ENCODE measurements at regions not wholly inside any gene's neighbourhood (a gene's known extent, or its start where the extent isn't known, plus 50 kb on each side); places are given as distances from the start of the nearest gene placed in this dataset.

DNA sequence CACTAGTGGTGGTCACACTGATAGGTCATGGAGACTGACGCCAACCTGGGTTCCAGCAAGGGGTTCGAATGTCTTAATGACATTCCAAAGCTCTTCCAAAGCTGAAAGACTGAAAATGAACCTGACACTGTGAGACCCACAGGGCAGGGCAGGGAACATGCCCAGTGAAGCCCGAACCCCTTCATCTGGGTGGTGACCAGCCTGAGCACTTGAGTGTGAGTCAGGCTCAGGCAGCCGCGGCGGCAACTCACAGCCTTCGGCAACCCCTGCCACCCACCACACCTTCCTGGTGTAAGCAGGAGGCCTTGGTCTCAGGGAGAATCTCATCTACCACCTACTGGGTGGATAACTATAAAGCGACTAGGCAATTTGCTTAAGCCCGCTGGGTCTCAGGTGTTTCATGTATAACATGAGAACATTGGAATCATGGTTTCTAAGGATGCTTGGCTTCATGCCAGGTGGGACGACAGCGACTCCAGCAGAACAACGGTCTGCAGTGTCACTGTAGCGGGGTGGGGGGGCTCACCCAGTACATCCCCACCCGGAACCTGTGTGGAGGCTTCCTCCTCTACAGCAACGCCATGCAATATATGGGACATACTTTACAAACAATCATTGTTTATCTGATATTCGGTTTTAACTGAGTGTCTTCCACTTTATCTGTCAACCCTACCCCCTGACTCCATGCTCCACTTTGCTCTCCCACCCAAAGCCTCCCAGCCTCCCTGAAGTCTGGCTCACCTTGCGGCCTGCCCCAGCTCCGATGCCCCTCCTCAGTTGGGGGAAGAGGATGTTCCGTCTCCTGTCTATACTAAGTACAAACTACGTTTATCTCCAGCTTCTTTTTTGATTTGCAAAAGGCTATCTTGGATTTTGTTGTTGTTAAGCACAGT is 125.0 kb upstream of the MEF2A start:
- no peak for DNase-seq

DNA sequence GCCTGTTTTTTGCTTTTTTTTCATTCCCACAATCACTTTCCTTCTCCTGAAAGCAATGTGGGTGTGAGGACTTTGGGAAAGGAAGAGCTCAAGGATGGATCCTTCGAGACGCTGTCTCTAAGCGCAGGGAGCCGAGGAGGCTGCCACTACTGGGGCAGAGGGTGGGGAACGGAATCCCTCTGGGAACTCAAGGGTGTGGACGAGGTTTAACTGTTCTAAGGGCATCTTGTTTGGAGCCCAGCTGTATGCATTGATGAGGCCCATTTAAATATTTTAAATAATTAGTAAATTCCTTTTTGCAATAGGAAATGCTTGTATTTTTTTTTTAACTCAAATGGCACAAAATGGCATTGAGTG is 124.4 kb upstream of the MEF2A start:
- DNase-seq = no peak

DNA sequence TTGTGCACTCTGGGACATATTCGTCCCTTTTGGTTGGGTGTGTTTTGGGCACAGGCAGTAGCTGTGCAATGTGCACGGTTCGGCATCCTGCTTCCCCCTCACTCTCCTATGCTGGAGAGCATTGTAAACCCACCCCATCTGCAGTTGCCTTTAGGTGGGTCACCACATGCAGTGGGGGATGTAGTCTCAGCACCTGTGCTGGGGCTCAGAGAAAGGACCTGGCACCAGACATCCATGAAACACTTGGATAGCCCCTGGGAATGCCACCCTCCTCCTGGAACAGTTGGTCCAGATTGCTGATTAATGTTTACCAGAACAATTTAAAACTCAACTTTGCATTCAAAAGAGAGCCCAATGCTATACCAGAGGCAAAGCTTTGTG is 123.9 kb upstream of the MEF2A start:
- no peak for DNase-seq

DNA sequence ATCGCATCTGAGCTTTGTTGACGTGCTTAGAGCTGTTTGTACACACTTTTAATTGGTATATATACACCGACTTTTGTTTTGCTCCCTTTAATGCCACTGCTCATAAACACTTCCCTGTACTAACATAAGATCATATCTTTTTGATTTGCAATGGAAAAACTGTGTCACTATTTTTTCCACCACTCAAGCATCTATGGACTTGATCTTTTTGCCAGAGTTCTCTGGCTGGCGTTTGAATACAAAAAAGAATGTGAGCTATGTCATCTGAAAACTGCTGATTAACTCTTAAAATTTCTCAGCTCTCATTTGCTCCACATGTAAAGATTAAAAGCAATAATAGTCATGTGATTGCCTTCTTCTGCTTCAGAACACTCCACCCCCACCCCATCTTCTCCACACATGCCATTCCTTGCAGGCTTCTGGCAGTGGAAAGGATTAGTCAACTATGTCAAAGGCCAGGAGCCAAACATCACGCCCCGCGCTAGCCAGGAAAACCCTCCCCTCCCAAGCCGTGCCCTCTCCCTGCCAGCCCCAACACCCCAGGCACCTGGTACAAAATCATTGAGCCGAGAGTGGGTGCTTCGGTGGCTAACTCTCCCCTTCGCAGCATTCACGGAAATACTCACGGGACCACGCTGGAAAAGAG is 123.4 kb upstream of the MEF2A start:
- DNase-seq = no peak

DNA sequence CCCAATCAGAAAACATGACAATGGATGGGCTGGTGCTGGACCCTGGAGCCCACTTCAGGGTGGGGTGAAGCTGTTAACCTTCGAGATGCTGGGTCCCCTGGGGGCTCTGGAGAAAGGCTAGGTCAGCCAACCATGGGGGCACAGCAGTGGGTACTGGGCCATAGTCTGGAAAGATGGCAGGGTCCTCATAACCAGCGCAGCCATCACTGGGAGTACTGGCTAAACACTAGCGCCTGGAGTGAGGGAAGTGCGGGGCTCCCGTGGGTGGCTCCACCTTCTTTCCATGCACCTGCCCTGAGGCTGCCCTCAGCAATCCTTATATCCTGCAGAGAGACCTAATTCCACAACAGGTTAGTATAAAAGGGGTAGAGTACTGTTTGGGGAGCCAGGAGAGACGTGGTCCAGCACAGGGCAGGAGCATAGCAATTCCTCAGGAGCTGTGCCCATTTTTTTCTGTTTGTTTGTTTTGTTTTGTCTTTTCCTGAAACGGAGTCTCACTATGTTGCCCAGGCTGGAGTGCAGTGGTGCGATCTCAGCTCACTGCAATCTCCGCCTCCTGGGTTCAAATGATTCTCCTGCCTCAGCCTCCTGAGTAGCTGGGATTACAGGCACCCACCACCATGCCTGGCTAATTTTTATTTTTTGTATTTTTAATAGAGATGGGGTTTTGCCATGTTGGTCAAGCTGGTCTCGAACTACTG is 122.6 kb upstream of the MEF2A start:
- no peak for DNase-seq

DNA sequence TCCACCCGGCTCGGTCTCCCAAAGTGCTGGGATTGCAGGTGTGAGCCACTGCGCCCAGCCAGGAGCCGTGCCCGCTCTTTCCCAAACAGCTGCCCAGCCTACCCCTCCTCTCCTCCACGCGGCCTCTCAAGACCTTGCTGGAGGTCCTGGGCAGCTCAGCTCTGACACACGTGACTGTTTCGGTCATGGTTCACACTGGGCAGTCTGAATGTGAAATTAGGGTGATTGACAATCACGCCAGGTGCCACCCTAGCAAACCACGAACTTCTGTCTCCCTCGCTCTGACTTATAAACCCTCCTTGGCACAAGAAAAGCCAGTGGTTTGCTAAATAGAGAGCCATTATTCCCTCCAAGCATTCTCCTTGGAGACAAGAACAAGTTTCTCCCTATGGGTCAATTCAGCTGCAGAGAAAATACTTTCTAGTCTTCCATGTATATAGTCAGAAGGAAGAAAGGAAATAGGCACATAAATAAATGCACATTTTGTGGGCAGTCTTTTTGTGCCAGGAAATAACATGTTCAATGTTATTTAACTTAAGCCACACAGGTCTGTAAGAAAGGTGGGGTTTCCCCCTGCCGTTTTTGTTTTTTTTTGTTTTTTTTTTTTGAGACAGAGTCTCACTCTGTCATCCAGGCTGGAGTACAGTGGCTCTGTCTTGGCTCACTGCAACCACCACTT is 121.9 kb upstream of the MEF2A start:
- DNase-seq = no peak

DNA sequence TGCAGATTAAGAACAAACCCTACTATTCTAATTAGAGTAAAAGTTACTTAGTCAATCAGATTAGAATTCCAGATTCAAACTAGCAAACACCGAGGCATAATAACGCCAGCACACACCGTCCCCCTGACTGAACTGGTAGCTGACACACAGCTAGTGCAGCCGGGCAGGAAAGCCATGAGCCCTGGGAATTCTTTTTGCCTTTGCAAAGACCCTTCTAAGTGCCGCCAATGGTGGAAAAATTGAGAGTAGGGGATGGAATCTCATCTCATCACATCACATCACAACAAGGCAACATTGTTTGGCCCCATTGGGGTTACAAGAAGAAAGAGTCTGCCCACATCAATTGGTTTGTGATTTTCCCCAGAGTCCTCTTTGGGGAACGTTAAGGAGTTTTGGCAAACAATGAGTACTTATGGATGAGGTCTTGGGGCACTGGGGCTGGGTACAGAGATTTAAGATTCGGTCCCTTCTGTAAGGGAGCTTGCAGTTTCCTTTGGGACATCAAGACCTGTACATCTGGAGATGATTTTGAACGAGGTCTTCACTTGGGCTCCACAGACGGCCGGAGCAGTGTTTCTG is 120.4 kb upstream of the MEF2A start:
- DNase-seq = no peak

DNA sequence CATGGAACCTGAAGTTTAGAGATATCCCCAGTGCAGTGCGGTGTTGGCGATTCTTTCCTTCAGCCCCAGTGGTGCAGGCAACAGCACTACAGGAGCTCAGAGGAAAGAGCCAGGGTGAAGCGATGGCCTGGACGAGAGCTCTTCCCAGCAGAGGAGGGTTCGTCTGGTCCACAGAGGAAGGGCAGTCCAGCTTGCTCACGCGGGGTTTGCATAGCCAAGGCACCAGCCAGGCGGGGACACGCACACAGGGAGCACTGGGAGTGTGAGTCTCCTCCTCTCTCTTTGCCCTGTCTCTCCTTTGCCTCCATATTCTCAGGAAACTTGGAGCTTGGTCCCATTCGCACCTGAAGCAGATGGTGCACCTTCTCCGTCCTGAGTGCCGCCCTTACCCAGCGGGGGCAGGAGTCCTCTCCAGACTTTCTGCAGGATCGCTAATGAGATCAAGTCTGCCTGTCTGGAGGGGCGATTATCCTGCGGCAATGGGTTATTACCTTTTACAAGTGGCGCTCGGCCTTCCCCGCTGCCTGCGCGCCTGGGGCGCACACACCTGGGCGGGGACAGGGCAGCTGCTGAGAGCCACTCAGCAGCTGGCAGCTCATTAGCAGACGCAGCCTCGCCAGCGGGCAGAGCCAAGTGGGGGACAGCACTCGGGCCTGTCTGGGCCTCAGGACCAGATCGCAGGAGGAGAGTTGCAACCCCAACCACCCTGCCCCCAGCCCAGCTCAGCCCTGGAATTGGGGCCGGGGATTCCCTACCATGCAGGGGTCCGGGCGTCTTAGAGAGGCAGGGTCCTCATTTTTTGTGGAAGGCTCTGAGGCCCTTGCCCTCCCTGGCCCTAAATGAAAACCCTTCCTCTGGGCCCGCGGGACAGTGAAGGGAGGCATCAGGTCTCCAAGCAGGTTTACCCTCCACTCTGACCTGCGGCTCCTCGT is 119.0 kb upstream of the MEF2A start:
- no peak for DNase-seq

DNA sequence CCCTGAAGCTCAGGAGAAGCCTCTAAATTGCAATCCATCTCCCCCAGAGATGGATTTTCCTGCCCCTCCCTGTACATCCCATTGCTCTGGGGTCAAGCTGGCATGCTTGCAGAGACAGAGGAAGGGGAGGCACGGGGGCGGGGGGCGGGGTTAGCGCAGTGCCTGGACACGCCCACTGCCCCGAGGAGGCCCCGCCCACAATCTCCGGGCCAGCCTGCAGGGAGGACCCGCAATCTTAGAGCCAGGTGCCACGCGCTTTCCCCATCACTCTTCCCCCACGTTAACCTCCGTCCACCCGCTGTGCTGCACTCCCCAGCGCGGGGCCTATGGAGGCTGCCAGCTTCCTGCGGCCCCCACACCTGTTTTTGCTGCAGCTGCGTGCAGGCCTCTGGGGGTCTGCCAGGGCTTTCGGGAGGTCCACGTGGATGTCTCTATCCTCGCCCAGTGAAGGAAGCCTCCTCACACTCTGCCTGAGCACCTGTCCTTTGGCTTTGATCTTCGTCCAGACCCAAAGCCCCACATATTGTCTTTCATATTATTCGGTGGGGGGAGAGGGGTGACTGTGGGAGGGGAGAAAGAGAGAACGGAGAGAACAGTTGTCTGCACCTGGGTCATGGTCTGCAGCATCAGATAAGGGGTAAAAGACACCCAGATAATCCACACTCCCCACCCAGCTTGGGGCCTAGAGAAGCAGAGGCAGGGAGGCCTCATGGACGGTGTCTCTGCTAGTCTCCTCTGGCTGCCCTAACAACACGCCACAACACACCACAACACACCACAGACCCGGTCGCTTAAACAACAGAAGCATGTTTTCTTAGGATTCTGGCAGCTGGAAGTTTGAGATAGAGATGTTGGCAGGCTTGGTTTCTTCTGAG is 118.0 kb upstream of the MEF2A start:
- no peak for DNase-seq

DNA sequence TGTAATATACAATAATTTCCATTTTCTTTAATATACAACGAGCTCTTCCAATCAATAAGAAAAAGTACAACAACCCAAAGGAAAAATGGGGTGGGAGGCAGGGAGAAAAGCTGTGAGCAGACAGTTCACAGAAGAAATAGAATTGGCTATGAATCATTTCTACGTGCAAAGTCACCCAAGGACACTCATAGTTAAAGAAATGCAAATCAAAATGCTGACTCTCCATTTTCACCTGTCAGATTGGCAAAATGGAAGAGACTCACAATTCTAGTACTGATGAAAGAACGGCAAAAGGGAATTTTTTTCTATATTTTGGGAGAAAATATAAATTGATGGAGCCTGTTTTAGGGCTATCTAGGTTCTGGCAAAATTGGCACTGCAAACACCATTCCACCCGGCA is 116.3 kb upstream of the MEF2A start:
- DNase-seq = no peak

DNA sequence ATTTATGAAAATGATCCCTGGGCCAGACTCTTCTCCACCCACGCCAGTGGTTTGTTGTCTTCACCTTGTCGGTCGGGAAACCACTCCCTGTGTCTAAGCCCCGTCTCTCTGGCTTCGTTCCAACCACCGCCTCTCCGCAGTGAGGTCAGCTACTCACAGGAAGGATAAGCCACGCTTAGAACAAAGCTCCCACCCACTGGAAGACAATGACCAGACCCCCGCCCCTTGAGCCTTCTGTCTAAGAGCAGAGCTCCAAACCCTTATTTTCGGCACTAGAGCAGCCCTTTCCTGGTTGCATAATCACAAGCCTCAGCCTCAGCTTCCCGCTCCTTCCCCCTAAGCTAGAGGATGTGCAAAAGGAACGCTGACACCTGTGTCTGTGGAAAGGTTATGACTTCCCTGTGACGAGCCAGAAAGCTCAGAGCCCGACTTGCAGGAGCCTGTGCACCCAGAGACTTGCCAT is 114.9 kb upstream of the MEF2A start:
- DNase-seq = no peak

DNA sequence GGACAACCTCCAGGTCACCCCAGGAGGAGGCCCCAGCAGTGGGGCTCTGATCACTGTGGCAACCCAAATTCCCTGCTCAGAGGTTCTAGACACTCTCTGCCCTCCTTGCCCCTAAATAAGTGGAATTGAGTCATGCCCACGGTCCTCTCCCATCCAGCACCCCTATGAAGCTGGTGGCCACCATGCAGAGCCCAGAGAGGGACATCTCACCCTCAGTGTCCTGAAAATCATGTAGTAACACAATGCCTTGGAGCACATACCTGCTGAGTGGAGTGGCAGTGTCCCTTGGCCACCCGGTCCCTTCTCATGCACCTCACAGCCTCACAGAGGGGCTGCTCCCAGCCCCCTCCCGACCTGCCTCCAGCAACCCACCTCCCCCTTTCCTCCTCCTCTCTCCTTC is 114.3 kb upstream of the MEF2A start:
- no peak for DNase-seq

DNA sequence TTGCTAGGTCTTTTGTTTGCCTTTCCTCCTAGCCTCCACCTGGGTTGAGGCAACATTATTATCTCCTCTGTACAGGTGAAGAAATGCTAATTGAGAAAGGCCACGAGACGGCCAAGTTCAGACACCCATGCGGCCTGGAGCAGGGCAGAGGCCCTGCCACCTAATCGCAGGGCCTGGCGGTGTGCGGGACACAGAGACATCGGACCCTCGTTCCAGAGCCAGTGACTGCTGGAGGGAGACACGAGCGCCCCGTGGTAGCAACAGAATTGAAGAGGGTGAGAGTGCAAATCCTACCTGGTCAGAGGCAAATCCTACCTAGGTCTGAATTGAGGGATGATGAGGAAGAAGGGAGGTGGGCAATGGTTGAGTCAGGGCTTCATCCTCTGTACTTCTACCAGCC is 113.8 kb upstream of the MEF2A start:
- DNase-seq = no peak

DNA sequence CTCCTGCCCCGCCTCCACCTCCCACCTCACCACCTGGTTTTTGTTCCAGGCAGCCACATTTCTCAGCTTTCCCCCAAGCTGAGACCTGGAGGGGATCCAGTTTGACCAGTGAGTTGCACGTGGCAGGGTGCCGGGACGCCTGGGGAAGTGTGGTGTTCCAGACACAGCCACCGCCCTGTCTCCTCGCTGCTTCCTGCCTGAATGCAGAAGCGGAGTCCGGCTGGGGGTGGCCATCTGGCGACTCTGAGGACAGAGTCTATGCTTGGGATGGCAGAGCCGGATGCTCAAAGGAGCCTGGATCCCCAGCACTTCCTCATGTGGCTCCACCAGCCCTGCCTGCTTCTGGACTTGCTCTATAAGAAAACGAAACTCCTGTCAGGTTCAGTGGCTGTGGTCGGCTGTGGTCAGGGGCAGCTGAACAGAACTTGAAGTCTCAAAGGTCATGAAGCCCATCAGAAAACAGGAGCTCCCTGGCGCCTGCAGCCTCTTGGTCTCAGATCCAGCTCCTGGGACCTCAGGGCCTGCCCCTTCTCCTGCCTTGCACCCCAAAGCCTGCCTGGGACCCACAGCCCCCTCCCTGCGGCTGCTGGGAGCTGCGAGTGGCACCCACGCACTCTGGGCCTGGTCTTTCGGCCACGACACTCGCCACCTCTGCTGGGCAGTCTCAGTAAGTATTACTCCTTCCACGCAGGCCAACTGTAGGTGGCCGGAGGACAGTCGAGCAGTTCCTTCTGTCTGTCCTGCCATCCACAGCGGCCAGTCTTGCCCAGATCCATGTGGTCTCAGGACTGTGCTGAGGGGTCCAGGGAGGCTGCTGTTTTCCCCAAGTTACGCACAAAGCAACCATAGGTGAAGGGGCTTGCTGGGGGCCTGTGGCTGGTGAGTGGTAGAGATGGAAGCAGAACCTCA is 112.8 kb upstream of the MEF2A start:
- DNase-seq = no peak

DNA sequence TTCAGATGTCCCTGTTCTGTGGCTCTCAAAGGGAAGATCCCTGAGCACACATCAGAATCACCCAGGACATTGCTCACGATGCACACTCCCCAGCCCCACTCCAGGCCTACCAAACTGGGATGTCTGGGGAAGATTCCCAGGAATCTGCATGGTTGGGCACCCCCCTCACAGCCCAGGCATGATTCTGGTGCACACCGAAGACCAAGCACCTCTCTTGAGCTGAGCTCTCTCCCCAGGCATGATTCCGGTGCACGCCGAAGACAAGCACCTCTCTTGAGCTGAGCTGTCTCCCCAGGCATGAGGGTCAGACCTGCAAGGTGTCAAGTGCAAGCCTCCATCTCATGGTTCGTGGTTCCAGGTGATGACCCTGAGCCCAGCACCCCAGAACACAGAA is 112.2 kb upstream of the MEF2A start:
- no peak for DNase-seq

DNA sequence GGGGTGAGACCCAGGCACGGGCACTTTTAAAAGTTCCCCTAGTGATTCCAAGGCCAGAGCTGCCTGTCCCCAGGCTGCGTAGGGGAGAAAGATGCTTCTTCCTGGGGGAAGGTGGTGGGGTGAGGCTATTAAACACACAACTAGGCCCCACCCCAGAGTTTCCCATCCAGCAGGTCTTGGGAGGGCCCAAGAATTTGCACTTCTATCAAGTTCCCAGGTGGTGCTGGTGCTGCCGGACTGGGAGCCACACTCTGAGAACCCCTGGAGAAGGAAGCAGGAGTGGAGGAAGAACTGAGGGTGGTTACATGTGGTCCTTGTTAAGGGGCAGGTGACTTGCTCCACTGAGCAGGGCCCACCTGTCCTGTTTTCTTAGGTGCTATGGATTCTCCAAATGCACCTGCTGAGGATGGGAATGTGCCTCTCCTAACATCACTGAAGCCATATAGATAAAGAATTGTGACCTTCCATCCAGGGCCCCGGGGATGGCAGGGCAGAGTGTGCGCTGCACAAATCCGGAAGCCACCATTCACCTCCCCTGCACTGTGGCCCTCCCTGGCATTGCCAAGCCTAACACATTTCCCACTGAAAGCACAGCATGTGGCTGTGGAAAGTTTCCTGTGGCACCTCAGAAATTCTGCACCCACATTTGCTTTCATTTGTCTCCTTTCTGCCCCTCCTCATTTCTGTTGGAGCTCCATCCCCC is 111.5 kb upstream of the MEF2A start:
- DNase-seq = no peak

DNA sequence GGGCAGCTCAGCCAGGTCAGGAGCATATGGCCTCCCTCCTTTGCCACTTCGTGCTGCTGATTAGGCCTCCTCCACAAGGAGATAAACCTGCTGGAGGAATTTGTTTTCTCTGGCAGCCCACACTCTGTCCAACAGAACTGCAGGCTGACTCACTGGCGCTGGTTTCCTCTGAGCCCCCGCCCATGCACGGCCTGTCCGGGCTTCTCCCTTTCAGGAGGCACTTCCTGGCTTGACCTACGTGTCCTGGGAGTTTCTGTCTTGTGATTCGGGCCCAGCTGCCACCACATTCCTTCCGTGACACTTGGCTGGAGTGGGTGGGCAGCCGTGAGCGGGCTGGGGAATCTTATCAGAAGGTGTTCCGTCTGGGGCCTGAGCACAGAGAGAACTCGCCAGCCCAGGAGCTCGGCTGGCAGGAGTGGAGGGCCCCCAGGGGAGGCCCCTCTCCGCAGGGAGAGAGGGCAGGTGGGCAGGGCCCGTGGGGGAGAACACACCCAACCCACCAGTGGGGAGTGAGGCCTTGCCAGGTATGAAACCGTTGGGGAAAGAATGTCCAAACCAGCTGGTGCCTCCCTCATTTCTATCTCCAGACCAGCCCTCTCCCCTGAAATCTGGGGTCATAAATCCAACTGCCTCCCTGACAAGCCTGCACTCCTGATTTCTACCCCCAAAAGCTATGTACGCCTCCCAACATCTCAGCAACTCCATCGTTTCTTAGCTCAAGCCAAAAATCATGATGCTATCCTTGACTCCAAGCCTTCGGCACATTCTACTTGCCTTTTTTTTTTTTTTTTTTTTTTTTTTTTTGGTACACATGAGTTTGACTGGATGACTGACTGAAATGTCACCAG is 110.6 kb upstream of the MEF2A start:
- DNase-seq = peak; percentile 15

DNA sequence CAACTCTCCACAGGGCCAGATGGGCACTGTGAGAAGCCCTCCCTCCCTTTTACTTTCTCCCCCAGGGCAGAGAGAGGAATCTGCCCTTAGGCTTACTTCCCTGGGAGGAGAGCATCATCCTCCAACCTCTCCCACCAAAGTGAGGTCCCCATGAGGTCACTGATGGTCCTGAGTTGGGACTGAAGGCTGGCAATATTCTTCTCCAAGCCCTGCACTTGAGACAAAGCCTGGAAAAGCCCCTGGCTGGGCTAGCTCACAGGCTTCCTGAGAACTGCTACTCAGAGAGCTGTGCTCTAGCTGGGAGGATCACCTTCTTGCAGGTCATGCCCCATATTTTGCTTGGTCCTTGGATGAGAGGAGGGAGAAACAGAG is 110.0 kb upstream of the MEF2A start:
- no peak for DNase-seq
